BLaER1 (cell line): ENCODE measurements at regions not wholly inside any gene's neighbourhood (a gene's known extent, or its start where the extent isn't known, plus 50 kb on each side); places are given as distances from the start of the nearest gene placed in this dataset.
"Not testable (repeated sequence)": the region's sequence is repeated elsewhere in the genome, so short reads cannot be mapped to it uniquely, and the experiment has no call there.

Experiments used
- H3K27ac ChIP-seq: shearing (Covaris generic); formaldehyde crosslinking; 2 replicates; pipeline ENCODE4 v1.8.1; 2022
- H3K27me3 ChIP-seq: shearing (Covaris generic); formaldehyde crosslinking; 2 replicates; pipeline ENCODE4 v1.8.1; 2022
- H3K36me3 ChIP-seq: shearing (Covaris generic); formaldehyde crosslinking; 2 replicates; pipeline ENCODE4 v1.8.1; 2022
- H3K4me1 ChIP-seq: shearing (Covaris generic); formaldehyde crosslinking; 2 replicates; pipeline ENCODE4 v1.8.1; 2022
- H3K4me2 ChIP-seq: shearing (Covaris generic); formaldehyde crosslinking; 2 replicates; pipeline ENCODE4 v1.8.1; 2022
- H3K4me3 ChIP-seq: shearing (Covaris generic); formaldehyde crosslinking; 2 replicates; pipeline ENCODE4 v1.8.1; 2022
- H3K9ac ChIP-seq: shearing (Covaris generic); formaldehyde crosslinking; 2 replicates; pipeline ENCODE4 v1.8.1; 2022
- H3K9me3 ChIP-seq: shearing (Covaris generic); formaldehyde crosslinking; 2 replicates; pipeline ENCODE4 v1.8.1; 2022
- H4K20me1 ChIP-seq: shearing (Covaris generic); formaldehyde crosslinking; 2 replicates; pipeline ENCODE4 v1.8.1; 2022
- Cebpa-rat ChIP-seq: shearing (Covaris generic); IDR thresholded peaks from 2 replicates; pipeline ENCODE4 v1.8.1; 2022

DNA sequence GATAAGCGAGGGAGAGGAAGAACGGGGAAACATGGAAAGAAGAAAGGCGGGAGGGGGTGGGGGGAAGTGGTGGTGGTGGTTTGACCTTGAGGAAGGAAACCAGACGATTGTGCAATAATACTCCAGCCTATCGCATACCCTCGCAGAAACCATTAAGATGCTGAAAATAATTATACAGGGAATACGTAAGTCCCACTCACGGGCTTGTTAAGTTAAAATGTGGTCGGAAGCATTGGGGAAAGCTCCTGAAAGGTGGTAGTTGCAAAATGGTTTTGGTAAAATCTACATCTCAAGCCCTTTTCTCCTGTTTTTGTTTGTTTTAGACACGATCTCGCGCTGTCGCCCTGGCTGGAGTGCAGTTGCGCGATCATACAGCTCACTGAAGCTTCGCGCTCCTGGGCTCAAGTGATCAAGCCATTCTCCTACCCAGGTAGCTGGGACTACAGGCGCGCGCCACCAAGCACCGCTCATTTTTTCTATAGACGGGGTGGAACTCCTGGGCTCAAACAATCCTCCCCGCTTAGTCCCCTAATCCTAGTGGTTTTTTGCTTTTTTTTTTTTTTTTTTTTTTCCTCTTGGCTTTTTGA lies 128.9 kb upstream of the ZNF184 start:
- Histone ChIP-seq H3K27ac (no peak overlapping the region), H3K4me3 (no peak overlapping the region), H4K20me1 (no peaks in the 10 kb centered on the region), H3K9me3 (peaks cover 38% of the 10 kb centered on the region), H3K4me2 (no peak overlapping the region), H3K9ac (no peak overlapping the region), H3K36me3 (no peaks in the 10 kb centered on the region), H3K4me1 (no peaks in the 10 kb centered on the region), H3K27me3 (no peaks in the 10 kb centered on the region)
- 0 out of 2 replicates have a peak, but pooled peaks have one; percentile 21 for TF ChIP-seq Cebpa-rat

DNA sequence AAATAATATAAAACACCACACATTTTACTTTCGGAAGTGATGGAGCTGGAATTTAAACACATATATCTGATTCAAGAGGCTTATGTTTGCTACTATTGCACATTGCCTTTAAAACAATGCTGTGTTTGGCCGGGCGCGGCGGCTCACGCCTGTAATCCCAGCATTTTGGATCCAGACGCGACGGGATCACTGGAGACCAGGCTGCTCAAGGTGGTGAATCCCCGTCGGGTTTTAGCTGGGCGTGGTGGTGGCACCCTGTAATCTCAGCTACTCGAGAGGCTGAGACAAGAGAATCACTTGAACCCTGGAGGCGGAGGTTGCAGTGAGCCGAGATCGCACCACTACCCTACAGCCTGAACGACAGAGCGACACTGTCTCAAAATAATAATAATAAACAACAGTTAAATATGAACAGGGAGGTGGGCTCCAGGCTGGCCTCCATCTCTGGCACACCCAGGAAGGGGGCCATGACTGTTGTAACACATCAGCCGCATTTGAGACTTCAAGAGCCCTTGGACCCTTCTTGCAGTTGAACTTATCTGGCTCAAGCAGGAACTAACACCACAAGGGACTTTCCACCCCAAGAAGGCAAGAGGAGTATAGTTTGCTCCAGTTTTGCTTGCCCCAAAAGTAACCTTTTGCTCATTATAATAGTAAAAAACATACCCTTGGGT lies 127.1 kb upstream of the ZNF184 start:
- no peak overlapping the region for H3K4me2 ChIP-seq
- H3K9me3 ChIP-seq = peaks cover 26% of the 10 kb centered on the region
- H3K27me3 ChIP-seq = no peaks in the 10 kb centered on the region
- no peaks in the 10 kb centered on the region for H3K36me3 ChIP-seq
- no peaks in the 10 kb centered on the region for H4K20me1 ChIP-seq
- no peak overlapping the region for H3K27ac ChIP-seq
- TF ChIP-seq Cebpa-rat = no peak
- H3K9ac ChIP-seq = no peak overlapping the region
- no peak overlapping the region for H3K4me3 ChIP-seq
- H3K4me1 ChIP-seq = no peaks in the 10 kb centered on the region

DNA sequence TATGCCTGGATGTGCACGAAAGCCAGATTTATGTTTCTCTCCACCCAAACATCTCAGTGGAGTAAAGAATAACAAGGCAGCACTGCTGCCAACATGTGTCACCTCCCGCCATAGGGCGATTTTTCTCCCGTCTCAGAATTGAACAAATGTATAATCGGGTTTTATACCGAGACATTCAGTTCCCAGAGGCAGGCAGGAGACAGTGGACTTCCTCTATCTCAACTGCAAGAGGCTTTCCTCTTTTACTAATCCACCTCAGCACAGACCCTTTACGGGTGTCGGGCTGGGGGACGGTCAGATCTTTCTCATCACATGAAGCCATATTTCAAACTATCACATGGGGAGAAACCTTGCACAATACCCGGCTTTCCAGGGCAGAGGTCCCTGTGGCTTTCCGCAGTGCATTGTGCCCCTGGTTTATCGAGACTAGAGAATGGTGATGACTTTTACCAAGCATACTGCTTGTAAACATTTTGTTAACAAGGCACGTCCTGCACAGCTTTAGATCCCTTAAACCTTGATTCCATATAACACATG lies 124.2 kb upstream of the ZNF184 start:
- Histone ChIP-seq H3K27me3 (peaks cover 22% of the 10 kb centered on the region), H3K9me3 (peaks cover 16% of the 10 kb centered on the region)
- not testable (repeated sequence) for H3K9ac ChIP-seq, H3K4me3 ChIP-seq, H3K27ac ChIP-seq, H3K4me1 ChIP-seq, H3K4me2 ChIP-seq, H4K20me1 ChIP-seq, H3K36me3 ChIP-seq

DNA sequence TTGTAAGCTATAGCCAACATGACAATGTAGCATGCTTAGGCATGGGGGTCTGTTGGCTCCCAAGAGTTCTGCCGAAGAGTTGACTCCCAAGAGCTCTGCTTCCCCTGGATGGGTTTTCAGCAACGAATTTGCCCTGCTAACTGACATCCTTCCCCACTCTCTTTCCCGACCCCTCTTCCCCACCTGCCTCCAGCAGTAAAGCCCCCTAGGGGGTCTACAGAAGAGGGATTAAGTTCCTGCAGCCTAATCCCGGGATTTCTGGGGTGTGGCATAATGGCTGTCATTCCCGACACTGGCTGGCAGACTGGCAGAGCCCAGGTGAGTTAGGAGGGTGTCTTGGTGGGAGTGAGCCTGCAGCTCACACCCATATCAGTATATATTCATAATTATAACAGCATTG lies 121.0 kb upstream of the ZNF184 start:
- no peak overlapping the region for H3K4me3 ChIP-seq

DNA sequence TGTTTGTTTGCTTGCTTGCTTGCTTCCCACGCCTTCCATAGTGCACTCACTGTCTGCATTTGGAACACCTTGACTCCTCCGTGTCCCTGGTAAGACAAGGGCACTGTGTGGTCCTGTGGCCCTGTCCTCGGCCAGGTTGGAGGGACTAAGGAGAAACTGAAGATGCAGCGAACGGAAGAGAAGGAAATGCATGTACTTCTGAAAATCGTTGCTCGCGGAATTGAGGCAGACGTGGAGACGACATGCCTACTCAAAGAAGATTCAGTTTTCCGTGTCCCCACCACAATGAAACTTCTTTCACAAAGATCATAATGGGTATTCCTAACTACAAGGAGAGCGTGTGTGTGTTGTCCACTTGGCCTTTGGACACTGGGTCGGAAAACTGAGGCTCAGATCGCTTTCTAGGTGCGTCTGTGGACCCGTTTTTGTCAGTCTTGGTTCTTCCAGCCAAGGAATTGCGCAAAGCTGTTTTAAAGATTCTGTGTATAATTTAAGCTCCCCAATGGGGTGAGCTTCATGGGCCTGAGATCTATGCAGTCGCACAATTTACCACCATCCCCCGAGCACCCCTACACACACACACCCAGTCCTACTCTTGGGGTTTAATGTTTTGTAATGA lies 120.4 kb upstream of the ZNF184 start:
- no peaks in the 10 kb centered on the region for H4K20me1 ChIP-seq
- H3K4me3 ChIP-seq = no peak overlapping the region
- H3K4me1 ChIP-seq = no peaks in the 10 kb centered on the region
- H3K9me3 ChIP-seq = peaks cover 5% of the 10 kb centered on the region; the same call in 1 of the 2 replicates
- no peak overlapping the region for H3K27ac ChIP-seq
- TF ChIP-seq Cebpa-rat = no peak
- no peak overlapping the region for H3K9ac ChIP-seq
- peaks cover 30% of the 10 kb centered on the region for H3K27me3 ChIP-seq
- no peak overlapping the region for H3K4me2 ChIP-seq
- no peaks in the 10 kb centered on the region for H3K36me3 ChIP-seq

More for the DNA sequence above, 121.0 kb upstream of the ZNF184 start:
- Histone ChIP-seq H3K27ac (no peak overlapping the region), H3K4me1 (no peaks in the 10 kb centered on the region), H3K36me3 (no peaks in the 10 kb centered on the region), H4K20me1 (no peaks in the 10 kb centered on the region), H3K9me3 (peaks cover 5% of the 10 kb centered on the region; the same call in 1 of the 2 replicates), H3K4me2 (no peak overlapping the region), H3K9ac (no peak overlapping the region), H3K27me3 (peaks cover 30% of the 10 kb centered on the region)
- TF ChIP-seq Cebpa-rat = no peak

DNA sequence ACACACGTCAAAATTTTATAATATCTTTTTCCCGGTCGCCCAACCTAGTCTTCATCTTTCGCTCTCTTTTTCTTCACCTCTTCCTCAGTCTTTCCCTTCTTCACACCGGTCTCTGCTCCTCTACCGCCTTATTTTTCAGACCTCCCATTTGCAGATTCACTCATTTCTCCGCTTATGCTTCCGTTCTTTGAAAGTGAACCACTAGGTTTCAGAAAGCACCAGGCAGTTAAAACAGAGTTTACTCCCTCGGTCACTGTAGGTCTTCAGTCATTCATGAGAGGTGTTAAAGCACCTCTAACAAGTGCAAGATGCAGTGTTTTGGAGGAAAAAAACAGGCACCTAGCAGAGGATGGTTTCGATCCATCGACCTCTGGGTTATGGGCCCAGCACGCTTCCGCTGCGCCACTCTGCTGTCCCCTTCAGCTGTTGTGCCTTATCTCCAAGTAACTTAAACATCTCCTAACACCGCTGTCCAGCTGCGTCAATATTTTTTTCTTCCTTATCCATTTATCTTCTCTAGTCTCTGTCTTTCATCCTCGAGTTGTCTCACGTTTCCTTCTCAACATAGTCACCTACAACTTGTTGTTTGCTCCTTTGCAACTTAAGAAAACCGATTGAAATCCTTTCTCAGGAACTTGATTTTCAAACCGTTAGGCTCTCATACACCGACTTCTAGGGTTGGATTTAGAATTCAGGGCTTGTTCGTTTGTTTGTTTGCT lies 119.7 kb upstream of the ZNF184 start:
- H3K4me3 ChIP-seq = no peak overlapping the region
- no peak for TF ChIP-seq Cebpa-rat
- H3K4me1 ChIP-seq = no peaks in the 10 kb centered on the region
- no peaks in the 10 kb centered on the region for H4K20me1 ChIP-seq
- H3K27me3 ChIP-seq = peaks cover 30% of the 10 kb centered on the region
- peaks cover 5% of the 10 kb centered on the region; the same call in 1 of the 2 replicates for H3K9me3 ChIP-seq
- no peak overlapping the region for H3K27ac ChIP-seq
- no peak overlapping the region for H3K4me2 ChIP-seq
- H3K36me3 ChIP-seq = no peaks in the 10 kb centered on the region
- H3K9ac ChIP-seq = no peak overlapping the region

DNA sequence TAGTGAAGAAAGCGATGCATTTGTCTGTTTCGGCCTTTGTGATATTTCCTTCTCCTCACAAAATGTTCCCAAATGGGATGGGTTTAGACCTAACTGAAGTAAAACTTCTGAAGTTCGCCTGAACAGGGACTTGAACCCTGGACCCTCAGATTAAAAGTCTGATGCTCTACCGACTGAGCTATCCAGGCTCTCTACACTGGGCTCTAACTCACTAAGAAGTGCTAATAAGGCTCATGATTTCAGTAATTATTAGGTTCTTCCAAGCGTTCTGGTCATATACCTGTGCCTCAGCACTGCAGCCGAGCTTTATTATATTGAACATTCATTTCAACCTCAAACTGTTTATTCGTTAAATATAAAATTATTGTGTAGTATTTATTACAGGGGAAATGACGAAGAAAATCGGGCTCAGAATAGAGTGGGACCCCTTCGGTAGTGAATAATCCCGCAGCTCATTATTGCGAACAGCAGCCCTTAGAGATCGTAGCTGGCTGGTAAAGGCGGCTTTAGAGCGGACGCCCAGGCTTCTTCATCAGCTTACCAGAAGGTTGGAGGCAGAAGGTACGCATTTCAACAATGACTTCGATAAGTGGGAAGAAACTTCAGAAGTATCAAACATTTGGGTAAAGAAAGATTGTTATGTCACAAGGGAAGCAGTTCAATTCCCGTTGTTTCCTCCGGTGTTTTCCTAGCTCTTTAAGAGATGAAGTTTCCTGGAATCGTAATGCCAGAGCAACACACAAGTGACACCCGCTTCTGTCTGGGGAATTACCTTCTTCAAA lies 119.0 kb upstream of the ZNF184 start:
- no peak overlapping the region for H3K27ac ChIP-seq
- no peaks in the 10 kb centered on the region for H3K4me1 ChIP-seq
- peaks cover 5% of the 10 kb centered on the region; the same call in 1 of the 2 replicates for H3K9me3 ChIP-seq
- H3K36me3 ChIP-seq = no peaks in the 10 kb centered on the region
- H4K20me1 ChIP-seq = no peaks in the 10 kb centered on the region
- peaks cover 30% of the 10 kb centered on the region for H3K27me3 ChIP-seq
- H3K4me2 ChIP-seq = no peak overlapping the region
- H3K9ac ChIP-seq = no peak overlapping the region
- H3K4me3 ChIP-seq = no peak overlapping the region
- no peak for TF ChIP-seq Cebpa-rat

DNA sequence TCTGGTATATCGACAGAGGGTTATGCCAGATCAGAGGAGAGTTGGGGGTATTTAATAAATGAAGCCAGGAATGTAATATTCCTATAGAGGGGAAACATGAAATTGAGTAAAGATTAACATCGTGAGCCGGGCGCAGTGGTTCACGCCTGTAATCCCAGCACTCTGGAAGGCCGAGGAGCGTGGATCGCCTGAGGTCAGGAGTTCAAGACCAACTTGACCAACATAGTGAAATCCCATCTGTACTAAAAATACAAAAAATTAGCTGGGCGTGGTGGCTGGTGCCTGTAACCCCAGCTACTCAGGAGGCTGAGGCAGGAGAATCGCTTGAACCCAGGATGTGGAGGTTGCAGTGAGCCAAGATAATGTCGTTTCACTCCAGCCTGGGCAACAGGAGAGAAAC lies 112.4 kb upstream of the ZNF184 start:
- H3K4me2 ChIP-seq, H4K20me1 ChIP-seq, H3K36me3 ChIP-seq, H3K27ac ChIP-seq, H3K9ac ChIP-seq, H3K27me3 ChIP-seq, H3K4me3 ChIP-seq, H3K9me3 ChIP-seq, H3K4me1 ChIP-seq: not testable (repeated sequence)

DNA sequence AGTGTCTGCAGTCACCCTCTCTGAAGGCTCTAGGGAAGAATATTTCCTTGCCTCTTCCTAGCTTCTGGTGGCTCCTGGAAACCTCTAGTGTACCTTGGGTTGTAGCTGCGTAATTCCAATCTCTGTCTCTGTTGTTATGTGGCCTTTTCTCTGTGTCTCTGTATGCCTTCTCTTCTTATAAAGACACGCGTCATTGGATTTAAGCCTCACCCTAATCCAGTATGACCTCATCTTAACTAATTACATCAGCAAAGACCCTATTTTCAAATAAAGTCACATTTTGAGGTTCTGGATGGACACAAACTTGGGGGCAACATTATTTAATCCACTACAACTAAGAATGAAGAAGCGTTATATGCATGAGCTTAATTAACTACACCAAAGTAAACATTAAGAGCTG lies 111.4 kb upstream of the ZNF184 start:
- H3K27ac ChIP-seq = no peak overlapping the region
- no peak for TF ChIP-seq Cebpa-rat
- H4K20me1 ChIP-seq = no peaks in the 10 kb centered on the region
- H3K9ac ChIP-seq = no peak overlapping the region
- H3K4me3 ChIP-seq = no peak overlapping the region
- no peaks in the 10 kb centered on the region for H3K36me3 ChIP-seq
- H3K9me3 ChIP-seq = peaks cover 8% of the 10 kb centered on the region; the same call in 1 of the 2 replicates
- H3K27me3 ChIP-seq = no peaks in the 10 kb centered on the region
- H3K4me2 ChIP-seq = no peak overlapping the region
- no peaks in the 10 kb centered on the region for H3K4me1 ChIP-seq
